CD14-positive monocyte (primary cell): ENCODE measurements at regions not wholly inside any gene's neighbourhood (a gene's known extent, or its start where the extent isn't known, plus 50 kb on each side); places are given as distances from the start of the nearest gene placed in this dataset.

Source experiments
- DNase-seq, 3 donors: peaks; one replicate each; pipeline ENCODE4 v3.0.0-alpha.2; 2011 to 2022
- H2AFZ ChIP-seq: 2 replicates; pipeline ENCODE4 v1.6.0; 2012; ENCODE audit warnings: mild to moderate bottlenecking, low read depth, low read length, inconsistent platforms; ENCODE audit not compliant: insufficient read depth, poor library complexity, severe bottlenecking
- H3K27ac ChIP-seq, 2 donors: 1 replicate in 1 of 2; 2 replicates in 1 of 2; pipeline ENCODE4 v1.5.1; 2012 to 2013; ENCODE audit warnings: low read length in 2 of 2, control low read depth in 1 of 2, inconsistent platforms in 1 of 2, low read depth in 1 of 2, mild to moderate bottlenecking in 1 of 2
- H3K27me3 ChIP-seq, 2 donors: one replicate each; pipeline versions ENCODE4 v1.6.0 to v1.6.1; 2011 to 2013; ENCODE audit warnings: low read length in 2 of 2; ENCODE audit not compliant: control insufficient read depth in 2 of 2, insufficient read depth in 2 of 2
- H3K36me3 ChIP-seq, 2 donors: replicated peaks in 1 of 2; 1 replicate in 1 of 2; 2 replicates in 1 of 2; pipeline versions ENCODE4 v1.5.1 to v1.6.1; 2012 to 2013; ENCODE audit warnings: low read length in 2 of 2, control low read depth in 1 of 2, inconsistent platforms in 1 of 2, mild to moderate bottlenecking in 1 of 2; ENCODE audit not compliant: insufficient read depth in 2 of 2, control insufficient read depth in 1 of 2
- H3K4me1 ChIP-seq, 2 donors: 1 replicate in 1 of 2; 2 replicates in 1 of 2; pipeline versions ENCODE4 v1.5.1 to v1.6.1; 2012 to 2013; ENCODE audit warnings: low read length in 2 of 2, control low read depth in 1 of 2, inconsistent platforms in 1 of 2, mild to moderate bottlenecking in 1 of 2, moderate library complexity in 1 of 2; ENCODE audit not compliant: insufficient read depth in 2 of 2, control insufficient read depth in 1 of 2
- H3K4me2 ChIP-seq: replicated peaks from 2 replicates; pipeline ENCODE3; 2012; ENCODE audit warnings: low read length, moderate library complexity, mild to moderate bottlenecking; ENCODE audit not compliant: poor library complexity, severe bottlenecking; ENCODE audit errors: extremely low read depth
- H3K4me3 ChIP-seq, 3 experiments: fragments of 200-600 bp in 1 of 3; sonication (generic) in 1 of 3; replicated peaks in 1 of 3; 1 replicate in 2 of 3; 2 replicates in 1 of 3; pipeline ENCODE4 v1.5.1; 2011 to 2013; ENCODE audit warnings: low read length in 3 of 3, mild to moderate bottlenecking in 3 of 3, control low read depth in 2 of 3, low read depth in 2 of 3, inconsistent platforms in 1 of 3, moderate library complexity in 1 of 3
- H3K79me2 ChIP-seq: 2 replicates; pipeline ENCODE4 v1.6.0; 2012; ENCODE audit warnings: mild to moderate bottlenecking, control low read depth, inconsistent platforms, low read length, moderate library complexity; ENCODE audit not compliant: insufficient read depth
- H3K9ac ChIP-seq: 2 replicates; pipeline ENCODE4 v1.6.0; 2017; ENCODE audit warnings: low read length, mild to moderate bottlenecking; ENCODE audit not compliant: insufficient read depth, poor library complexity, severe bottlenecking
- H3K9me3 ChIP-seq, 2 donors: replicated peaks in 1 of 2; 1 replicate in 1 of 2; 2 replicates in 1 of 2; pipeline versions ENCODE4 v1.5.1 to v1.6.1; 2012 to 2013; ENCODE audit warnings: low read length in 2 of 2, control low read depth in 1 of 2; ENCODE audit not compliant: control insufficient read depth in 1 of 2, insufficient read depth in 1 of 2
- H4K20me1 ChIP-seq: 2 replicates; pipeline ENCODE4 v1.6.0; 2012; ENCODE audit warnings: mild to moderate bottlenecking, low read length, control low read depth, moderate library complexity; ENCODE audit not compliant: insufficient read depth
- H3K27ac Mint-ChIP-seq, 7 donors: one replicate each; pipeline ENCODE4 v1.8.0; 2020; ENCODE audit warnings: mild to moderate bottlenecking in 7 of 7, mixed read lengths in 7 of 7, moderate library complexity in 6 of 7, inconsistent platforms in 2 of 7
- H3K27me3 Mint-ChIP-seq, 3 donors: one replicate each; pipeline ENCODE4 v1.8.0; 2021 to 2022; ENCODE audit warnings: low read depth in 3 of 3, mild to moderate bottlenecking in 3 of 3, mixed read lengths in 3 of 3, moderate library complexity in 3 of 3, inconsistent platforms in 1 of 3
- H3K36me3 Mint-ChIP-seq, 2 donors: one replicate each; pipeline ENCODE4 v1.8.0; 2020; ENCODE audit warnings: mixed read lengths in 2 of 2, inconsistent platforms in 1 of 2, mild to moderate bottlenecking in 1 of 2
- H3K4me1 Mint-ChIP-seq: one replicate; pipeline ENCODE4 v1.8.0; 2020; ENCODE audit warnings: mild to moderate bottlenecking, mixed read lengths
- H3K4me3 Mint-ChIP-seq, 2 donors: one replicate each; pipeline ENCODE4 v1.8.0; 2020; ENCODE audit warnings: mild to moderate bottlenecking in 2 of 2, mixed read lengths in 2 of 2, moderate library complexity in 1 of 2
- H3K9me3 Mint-ChIP-seq, 7 donors: one replicate each; pipeline ENCODE4 v1.8.0; 2020 to 2022; ENCODE audit warnings: mixed read lengths in 7 of 7, mild to moderate bottlenecking in 6 of 7, moderate library complexity in 6 of 7, inconsistent platforms in 2 of 7
- WGBS: methylation state at CpG from one replicate; pipeline ENCODE4 v1.1.5; 2013; ENCODE audit warnings: missing lambda C conversion rate; ENCODE audit not compliant: insufficient coverage; 5-methylcytosine and 5-hydroxymethylcytosine counted together
- intact Hi-C, 2 donors: fragments of 100-400 bp; cut with micrococcal nuclease; formaldehyde crosslinking; loops; one replicate each; pipeline versions ENCODE4 v1.15.0 to v1.15.1; 2023
- TF ChIP-seq, protein P1 (sequence below): fragments of 200-600 bp; IDR thresholded peaks from one replicate; pipeline ENCODE4 v1.8.0; 2022; ENCODE audit warnings: antibody characterized with exemption, mild to moderate bottlenecking

GRCh38 chr2:18381386-18381785, 179.1 kb downstream of the RDH14 start:
- H3K79me2 ChIP-seq, result no peaks in the 10 kb centered on the region
- no peak overlapping the region for H3K4me3 ChIP-seq
- H3K9me3 Mint-ChIP-seq, result no peaks in the 10 kb centered on the region
- intact Hi-C loops, result no loop called here
- TF ChIP-seq, protein P1, sequence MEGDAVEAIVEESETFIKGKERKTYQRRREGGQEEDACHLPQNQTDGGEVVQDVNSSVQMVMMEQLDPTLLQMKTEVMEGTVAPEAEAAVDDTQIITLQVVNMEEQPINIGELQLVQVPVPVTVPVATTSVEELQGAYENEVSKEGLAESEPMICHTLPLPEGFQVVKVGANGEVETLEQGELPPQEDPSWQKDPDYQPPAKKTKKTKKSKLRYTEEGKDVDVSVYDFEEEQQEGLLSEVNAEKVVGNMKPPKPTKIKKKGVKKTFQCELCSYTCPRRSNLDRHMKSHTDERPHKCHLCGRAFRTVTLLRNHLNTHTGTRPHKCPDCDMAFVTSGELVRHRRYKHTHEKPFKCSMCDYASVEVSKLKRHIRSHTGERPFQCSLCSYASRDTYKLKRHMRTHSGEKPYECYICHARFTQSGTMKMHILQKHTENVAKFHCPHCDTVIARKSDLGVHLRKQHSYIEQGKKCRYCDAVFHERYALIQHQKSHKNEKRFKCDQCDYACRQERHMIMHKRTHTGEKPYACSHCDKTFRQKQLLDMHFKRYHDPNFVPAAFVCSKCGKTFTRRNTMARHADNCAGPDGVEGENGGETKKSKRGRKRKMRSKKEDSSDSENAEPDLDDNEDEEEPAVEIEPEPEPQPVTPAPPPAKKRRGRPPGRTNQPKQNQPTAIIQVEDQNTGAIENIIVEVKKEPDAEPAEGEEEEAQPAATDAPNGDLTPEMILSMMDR, result no peak
- no peak overlapping the region for H3K4me3 Mint-ChIP-seq
- H3K27me3 ChIP-seq, result peaks cover 0 to 2% of the 10 kb centered on the region in 2 donors
- H3K4me1 ChIP-seq, result no peaks in the 10 kb centered on the region
- no peaks in the 10 kb centered on the region for H3K4me1 Mint-ChIP-seq
- H3K9ac ChIP-seq, result no peak overlapping the region
- H3K27me3 Mint-ChIP-seq, result peaks cover 3 to 6% (median 4%) of the 10 kb centered on the region in 3 donors
- no peaks in the 10 kb centered on the region for H3K9me3 ChIP-seq
- H3K27ac Mint-ChIP-seq, result no peak overlapping the region
- H3K27ac ChIP-seq, result no peak overlapping the region
- no peak for DNase-seq
- H3K4me2 ChIP-seq, result no peak overlapping the region
- no peak overlapping the region for H2AFZ ChIP-seq
- H3K36me3 ChIP-seq, result no peaks in the 10 kb centered on the region
- no peaks in the 10 kb centered on the region for H3K36me3 Mint-ChIP-seq
- H4K20me1 ChIP-seq, result no peaks in the 10 kb centered on the region

GRCh38 chr2:18380321-18380720, 180.1 kb downstream of the RDH14 start:
- DNase-seq, result no peak
- Mint-ChIP-seq H3K36me3 (no peaks in the 10 kb centered on the region), H3K4me1 (no peaks in the 10 kb centered on the region), H3K27ac (no peak overlapping the region), H3K27me3 (peaks cover 3 to 8% (median 4%) of the 10 kb centered on the region in 3 donors), H3K9me3 (no peaks in the 10 kb centered on the region), H3K4me3 (no peak overlapping the region)
- peaks cover 0 to 2% of the 10 kb centered on the region in 2 donors for H3K27me3 ChIP-seq
- no peak overlapping the region for H3K27ac ChIP-seq
- H3K4me1 ChIP-seq, result no peaks in the 10 kb centered on the region
- intact Hi-C loops, result no loop called here
- TF ChIP-seq, protein P1, result no peak
- H4K20me1 ChIP-seq, result no peaks in the 10 kb centered on the region
- no peaks in the 10 kb centered on the region for H3K79me2 ChIP-seq
- no peak overlapping the region for H2AFZ ChIP-seq
- no peak overlapping the region for H3K9ac ChIP-seq
- no peak overlapping the region for H3K4me3 ChIP-seq
- H3K4me2 ChIP-seq, result no peak overlapping the region
- no CpG with 5 or more reads among the region's 3 CpGs for WGBS
- no peaks in the 10 kb centered on the region for H3K9me3 ChIP-seq
- no peaks in the 10 kb centered on the region for H3K36me3 ChIP-seq
